ENCODE measurements at regions not wholly inside any gene's neighbourhood (a gene's known extent, or its start where the extent isn't known, plus 50 kb on each side); places are given as distances from the start of the nearest gene placed in this dataset.

DNA sequence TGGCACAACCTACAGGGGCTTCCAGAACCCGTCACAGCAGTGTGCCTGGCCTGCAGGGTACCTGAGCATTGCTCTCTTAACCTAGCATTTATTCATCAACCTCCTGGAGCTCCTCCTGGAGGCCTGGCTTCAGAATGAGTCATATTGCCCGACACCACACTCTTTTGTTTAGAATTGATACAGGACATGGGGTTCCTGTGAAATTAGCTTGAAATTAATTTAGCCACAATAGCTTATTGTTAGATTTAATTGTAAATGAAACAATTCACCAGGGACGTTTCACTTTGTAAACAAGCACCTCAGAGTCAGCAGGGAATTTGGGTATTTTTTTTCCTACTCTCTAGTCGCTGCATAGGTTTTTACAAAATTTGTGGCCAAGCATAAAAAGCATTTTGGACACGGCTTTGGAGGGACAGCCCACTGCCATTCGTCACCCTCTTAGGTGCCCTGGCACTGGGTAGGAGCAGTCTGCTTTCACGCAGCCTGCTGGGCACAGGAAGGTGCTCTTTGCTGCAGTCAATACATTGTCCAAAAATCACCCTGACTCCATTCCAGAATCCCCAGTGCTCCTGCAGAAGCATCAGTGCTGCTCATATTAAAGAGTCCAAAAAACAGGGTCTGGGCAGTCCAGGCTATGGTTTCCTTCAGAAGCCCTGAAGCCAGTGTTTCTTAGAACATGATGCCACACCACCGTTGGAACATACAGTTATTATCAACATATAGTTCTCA, 60.8 kb upstream of the MEF2A start:
- in situ Hi-C loops (cut with HindIII; ENCODE audit: low sequenced_read_pairs): no loop called here

DNA sequence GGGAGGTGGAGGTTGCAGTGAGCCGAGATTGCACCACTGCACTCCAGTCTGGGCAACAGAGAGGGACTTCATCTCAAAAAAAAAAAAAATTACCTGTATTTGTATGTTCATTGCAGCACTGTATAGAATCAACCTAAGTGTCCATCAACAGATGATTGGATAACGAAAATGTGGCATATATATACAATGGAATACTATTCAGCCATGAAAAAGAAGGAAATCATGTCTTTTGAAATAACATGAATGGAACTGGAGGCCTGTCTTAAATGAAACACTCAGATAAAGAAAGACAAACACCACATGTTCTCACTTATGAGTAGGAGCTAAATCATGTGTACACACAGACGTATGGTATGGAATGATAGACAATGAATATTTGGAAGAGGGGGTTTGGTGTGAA, 59.4 kb upstream of the MEF2A start:
- no peak overlapping the region for H3K4me3 ChIP-seq (ENCODE audit: low read depth, low read length)
- no peak for DNase-seq (ENCODE audit: low read depth)
- in situ Hi-C loops (cut with HindIII; ENCODE audit: low sequenced_read_pairs): no loop called here
- TF ChIP-seq, protein P1, sequence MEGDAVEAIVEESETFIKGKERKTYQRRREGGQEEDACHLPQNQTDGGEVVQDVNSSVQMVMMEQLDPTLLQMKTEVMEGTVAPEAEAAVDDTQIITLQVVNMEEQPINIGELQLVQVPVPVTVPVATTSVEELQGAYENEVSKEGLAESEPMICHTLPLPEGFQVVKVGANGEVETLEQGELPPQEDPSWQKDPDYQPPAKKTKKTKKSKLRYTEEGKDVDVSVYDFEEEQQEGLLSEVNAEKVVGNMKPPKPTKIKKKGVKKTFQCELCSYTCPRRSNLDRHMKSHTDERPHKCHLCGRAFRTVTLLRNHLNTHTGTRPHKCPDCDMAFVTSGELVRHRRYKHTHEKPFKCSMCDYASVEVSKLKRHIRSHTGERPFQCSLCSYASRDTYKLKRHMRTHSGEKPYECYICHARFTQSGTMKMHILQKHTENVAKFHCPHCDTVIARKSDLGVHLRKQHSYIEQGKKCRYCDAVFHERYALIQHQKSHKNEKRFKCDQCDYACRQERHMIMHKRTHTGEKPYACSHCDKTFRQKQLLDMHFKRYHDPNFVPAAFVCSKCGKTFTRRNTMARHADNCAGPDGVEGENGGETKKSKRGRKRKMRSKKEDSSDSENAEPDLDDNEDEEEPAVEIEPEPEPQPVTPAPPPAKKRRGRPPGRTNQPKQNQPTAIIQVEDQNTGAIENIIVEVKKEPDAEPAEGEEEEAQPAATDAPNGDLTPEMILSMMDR (IDR thresholded peaks at IDR 0.05; ENCODE audit: low read depth, low read length, missing control alignments): no peak

More for the DNA sequence above, 60.8 kb upstream of the MEF2A start:
- no peak overlapping the region for H3K4me3 ChIP-seq (ENCODE audit: low read depth, low read length)
- DNase-seq (ENCODE audit: low read depth): peak; percentile 26
- TF ChIP-seq, protein P1 (IDR thresholded peaks at IDR 0.05; ENCODE audit: low read depth, low read length, missing control alignments): no peak

DNA sequence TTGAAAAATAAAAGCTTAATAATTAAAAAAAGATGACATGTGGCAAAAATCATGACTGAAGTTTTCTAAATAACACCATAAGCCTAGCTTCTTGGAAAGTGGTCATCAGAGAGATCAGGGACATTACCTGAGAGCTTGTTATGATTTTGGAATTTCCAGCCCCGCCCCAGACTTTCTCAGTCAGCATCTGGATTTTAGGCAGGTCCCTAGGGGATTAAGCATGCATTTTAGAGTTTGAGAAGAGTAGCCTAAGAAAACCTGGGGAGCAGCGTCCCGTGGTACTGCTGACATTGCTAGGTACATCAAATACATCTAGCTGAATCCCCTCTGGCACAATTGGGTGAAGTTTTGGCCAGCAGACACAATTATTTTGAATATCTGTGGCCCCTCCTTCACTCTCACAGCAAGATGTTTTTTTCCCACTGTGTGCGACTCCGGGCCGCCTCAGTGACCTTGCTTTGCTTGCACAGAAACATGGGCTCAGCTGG, 58.7 kb upstream of the MEF2A start:
- no peak overlapping the region for H3K4me3 ChIP-seq (ENCODE audit: low read depth, low read length)
- TF ChIP-seq, protein P1 (IDR thresholded peaks at IDR 0.05; ENCODE audit: low read depth, low read length, missing control alignments): no peak
- in situ Hi-C loops (cut with HindIII; ENCODE audit: low sequenced_read_pairs): no loop called here
- no peak for DNase-seq (ENCODE audit: low read depth)

DNA sequence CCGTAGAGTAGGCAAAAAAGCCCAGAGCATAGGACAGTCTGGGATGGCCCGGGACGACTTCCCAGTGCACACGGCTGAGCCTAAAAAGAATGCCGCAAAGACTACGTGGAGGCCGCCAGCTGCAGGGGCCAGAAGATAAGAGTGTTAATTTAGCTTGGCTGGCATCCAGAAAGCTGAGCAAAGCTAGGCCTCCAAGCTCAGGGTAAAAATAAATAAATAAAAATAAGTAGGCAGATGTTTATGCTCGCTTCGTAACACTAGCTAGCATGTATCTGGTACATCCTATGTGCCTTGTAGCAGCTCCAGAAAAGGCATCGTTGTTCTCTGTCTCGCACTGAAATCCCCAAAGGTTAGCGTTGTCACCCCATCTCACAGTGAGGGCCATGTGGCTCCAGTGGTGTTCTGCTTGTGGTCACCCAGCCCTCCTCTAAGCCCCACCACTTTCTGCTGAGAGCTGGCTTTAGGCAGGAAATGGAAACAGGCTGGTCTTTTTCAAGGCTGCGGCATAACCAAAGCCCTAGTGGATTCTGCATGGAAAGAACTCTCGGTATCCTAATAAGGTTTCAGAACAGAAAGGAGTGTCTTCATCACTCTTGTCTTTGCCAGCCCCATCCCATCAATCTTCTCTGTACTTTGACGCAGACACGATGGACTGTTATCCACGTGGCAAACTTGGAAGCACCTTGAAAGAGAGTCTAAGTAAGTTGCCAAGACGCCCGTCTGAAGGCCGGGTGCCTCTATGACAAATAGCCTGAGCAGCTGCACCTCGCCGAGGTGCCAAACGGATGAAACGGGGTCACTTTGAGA, 58.1 kb upstream of the MEF2A start:
- H3K4me3 ChIP-seq (ENCODE audit: low read depth, low read length): no peak overlapping the region
- TF ChIP-seq, protein P1 (IDR thresholded peaks at IDR 0.05; ENCODE audit: low read depth, low read length, missing control alignments): no peak
- in situ Hi-C loops (cut with HindIII; ENCODE audit: low sequenced_read_pairs): no loop called here
- DNase-seq (ENCODE audit: low read depth): peak; percentile 26

DNA sequence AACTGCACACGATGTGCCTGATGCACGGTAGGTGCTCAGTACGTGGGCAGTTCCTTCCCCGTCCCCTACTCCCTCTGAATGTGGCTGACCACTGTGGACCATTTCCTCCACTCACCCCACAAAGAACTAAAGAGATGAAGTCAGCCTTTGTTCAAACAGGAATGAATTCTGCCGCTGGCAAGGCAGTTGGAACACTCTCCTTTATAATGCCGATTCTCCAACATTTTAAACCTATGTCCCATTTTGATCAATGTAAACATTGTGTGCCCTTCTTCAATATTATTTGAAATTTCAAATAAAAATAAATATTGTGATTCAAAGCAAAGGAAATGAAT, 57.5 kb upstream of the MEF2A start:
- no peak for DNase-seq (ENCODE audit: low read depth)
- TF ChIP-seq, protein P1 (IDR thresholded peaks at IDR 0.05; ENCODE audit: low read depth, low read length, missing control alignments): no peak
- in situ Hi-C loops (cut with HindIII; ENCODE audit: low sequenced_read_pairs): no loop called here
- no peak overlapping the region for H3K4me3 ChIP-seq (ENCODE audit: low read depth, low read length)

DNA sequence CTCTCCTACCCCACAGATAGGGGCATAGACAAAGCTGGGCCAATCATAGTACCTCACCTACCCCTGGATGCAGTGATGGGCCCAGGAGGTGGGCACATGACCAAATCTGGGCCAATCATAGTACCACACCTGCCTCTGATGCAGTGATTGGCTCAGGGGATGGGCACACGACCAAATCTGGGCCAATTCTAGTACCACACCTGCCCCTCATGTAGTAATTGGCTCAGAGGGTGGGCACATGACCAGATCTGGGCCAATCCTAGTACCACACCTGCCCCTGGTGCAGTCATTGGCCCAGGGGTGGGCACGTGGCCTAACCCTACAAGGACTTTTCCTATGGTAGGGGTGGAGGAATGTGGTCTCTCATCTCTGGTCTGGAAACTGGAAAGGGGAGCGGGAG, 56.9 kb upstream of the MEF2A start:
- DNase-seq (ENCODE audit: low read depth): no peak
- TF ChIP-seq, protein P1 (IDR thresholded peaks at IDR 0.05; ENCODE audit: low read depth, low read length, missing control alignments): no peak
- no peak overlapping the region for H3K4me3 ChIP-seq (ENCODE audit: low read depth, low read length)
- in situ Hi-C loops (cut with HindIII; ENCODE audit: low sequenced_read_pairs): no loop called here

Data from astrocyte of the cerebellum (primary cell).